Left hindlimb (tissue), 1 donor: ENCODE measurements at regions not wholly inside any gene's neighbourhood (a gene's known extent, or its start where the extent isn't known, plus 50 kb on each side); places are given as distances from the start of the nearest gene placed in this dataset.
"Not testable (repeated sequence)": the region's sequence is repeated elsewhere in the genome, so short reads cannot be mapped to it uniquely, and the experiment has no call there.

Experiments used
- DNase-seq: peaks from one replicate; pipeline ENCODE4 v3.0.0-alpha.2; 2018

- DNase-seq, result peak; percentile 64
These were observed 473.0 kb downstream of the NTRK2 start for GRCh38 chr9:85142496-85142911.

- DNase-seq, result no peak
These were observed 468.2 kb downstream of the NTRK2 start for GRCh38 chr9:85137696-85138095.

GRCh38 chr9:85136987-85137386 lies 467.5 kb downstream of the NTRK2 start:
- no peak for DNase-seq

- DNase-seq, result no peak
These were observed 467.0 kb downstream of the NTRK2 start for GRCh38 chr9:85136507-85136906.

GRCh38 chr9:85130764-85131163 lies 461.2 kb downstream of the NTRK2 start:
- DNase-seq, result no peak

- no peak for DNase-seq
These were observed 460.7 kb downstream of the NTRK2 start for GRCh38 chr9:85130260-85130659.

- DNase-seq, result no peak
These were observed 460.0 kb downstream of the NTRK2 start for GRCh38 chr9:85129514-85129913.

- no peak for DNase-seq
These were observed 449.6 kb downstream of the NTRK2 start for GRCh38 chr9:85118990-85119755.

- no peak for DNase-seq
These were observed 448.3 kb downstream of the NTRK2 start for GRCh38 chr9:85117831-85118230.

- DNase-seq, result no peak
These were observed 445.9 kb downstream of the NTRK2 start for GRCh38 chr9:85115473-85115872.

GRCh38 chr9:85114799-85115198 lies 445.3 kb downstream of the NTRK2 start:
- no peak for DNase-seq

GRCh38 chr9:85112933-85113418 lies 443.4 kb downstream of the NTRK2 start:
- no peak for DNase-seq

- DNase-seq, result no peak
These were observed 442.9 kb downstream of the NTRK2 start for GRCh38 chr9:85112391-85112790.

- no peak for DNase-seq
These were observed 439.2 kb downstream of the NTRK2 start for GRCh38 chr9:85108746-85109145.

GRCh38 chr9:85108229-85108628 lies 438.7 kb downstream of the NTRK2 start:
- no peak for DNase-seq

GRCh38 chr9:85089188-85089969 lies 419.9 kb downstream of the NTRK2 start:
- DNase-seq, result no peak

- no peak for DNase-seq
These were observed 412.4 kb downstream of the NTRK2 start for GRCh38 chr9:85081963-85082362.

- DNase-seq, result no peak
These were observed 409.8 kb downstream of the NTRK2 start for GRCh38 chr9:85079349-85079748.

- DNase-seq, result no peak
These were observed 408.4 kb downstream of the NTRK2 start for GRCh38 chr9:85077944-85078343.

- DNase-seq, result not testable (repeated sequence)
These were observed 407.6 kb downstream of the NTRK2 start for GRCh38 chr9:85077146-85077545.
